ENCODE measurements at regions not wholly inside any gene's neighbourhood (a gene's known extent, or its start where the extent isn't known, plus 50 kb on each side); places are given as distances from the start of the nearest gene placed in this dataset.

- TF ChIP-seq, protein P1, sequence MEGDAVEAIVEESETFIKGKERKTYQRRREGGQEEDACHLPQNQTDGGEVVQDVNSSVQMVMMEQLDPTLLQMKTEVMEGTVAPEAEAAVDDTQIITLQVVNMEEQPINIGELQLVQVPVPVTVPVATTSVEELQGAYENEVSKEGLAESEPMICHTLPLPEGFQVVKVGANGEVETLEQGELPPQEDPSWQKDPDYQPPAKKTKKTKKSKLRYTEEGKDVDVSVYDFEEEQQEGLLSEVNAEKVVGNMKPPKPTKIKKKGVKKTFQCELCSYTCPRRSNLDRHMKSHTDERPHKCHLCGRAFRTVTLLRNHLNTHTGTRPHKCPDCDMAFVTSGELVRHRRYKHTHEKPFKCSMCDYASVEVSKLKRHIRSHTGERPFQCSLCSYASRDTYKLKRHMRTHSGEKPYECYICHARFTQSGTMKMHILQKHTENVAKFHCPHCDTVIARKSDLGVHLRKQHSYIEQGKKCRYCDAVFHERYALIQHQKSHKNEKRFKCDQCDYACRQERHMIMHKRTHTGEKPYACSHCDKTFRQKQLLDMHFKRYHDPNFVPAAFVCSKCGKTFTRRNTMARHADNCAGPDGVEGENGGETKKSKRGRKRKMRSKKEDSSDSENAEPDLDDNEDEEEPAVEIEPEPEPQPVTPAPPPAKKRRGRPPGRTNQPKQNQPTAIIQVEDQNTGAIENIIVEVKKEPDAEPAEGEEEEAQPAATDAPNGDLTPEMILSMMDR (conservative IDR thresholded peaks at IDR 0.05; ENCODE audit: low read depth, low read length): no peak
- H3K4me3 ChIP-seq (ENCODE audit: low read length): no peak overlapping the region
- DNase-seq (ENCODE audit: low read depth): no peak
Measured at GRCh38 chr9:71254592-71255277, 133.3 kb upstream of the TRPM3 start.

- TF ChIP-seq, protein P1 (conservative IDR thresholded peaks at IDR 0.05; ENCODE audit: low read depth, low read length): no peak
- no peak for DNase-seq (ENCODE audit: low read depth)
- no peak overlapping the region for H3K4me3 ChIP-seq (ENCODE audit: low read length)
Measured at GRCh38 chr9:71253011-71253410, 131.6 kb upstream of the TRPM3 start.

GRCh38 chr9:71250581-71250980 is 129.2 kb upstream of the TRPM3 start:
- H3K4me3 ChIP-seq (ENCODE audit: low read length): no peak overlapping the region
- no peak for DNase-seq (ENCODE audit: low read depth)
- TF ChIP-seq, protein P1 (conservative IDR thresholded peaks at IDR 0.05; ENCODE audit: low read depth, low read length): no peak

- peak; percentile 33 for DNase-seq (ENCODE audit: low read depth)
- H3K4me3 ChIP-seq (ENCODE audit: low read length): no peak overlapping the region
- TF ChIP-seq, protein P1 (conservative IDR thresholded peaks at IDR 0.05; ENCODE audit: low read depth, low read length): peak; percentile 84
Measured at GRCh38 chr9:71249729-71250317, 128.4 kb upstream of the TRPM3 start.

- DNase-seq (ENCODE audit: low read depth): no peak
- TF ChIP-seq, protein P1 (conservative IDR thresholded peaks at IDR 0.05; ENCODE audit: low read depth, low read length): no peak
- no peak overlapping the region for H3K4me3 ChIP-seq (ENCODE audit: low read length)
Measured at GRCh38 chr9:71245651-71246050, 124.2 kb upstream of the TRPM3 start.

DNA sequence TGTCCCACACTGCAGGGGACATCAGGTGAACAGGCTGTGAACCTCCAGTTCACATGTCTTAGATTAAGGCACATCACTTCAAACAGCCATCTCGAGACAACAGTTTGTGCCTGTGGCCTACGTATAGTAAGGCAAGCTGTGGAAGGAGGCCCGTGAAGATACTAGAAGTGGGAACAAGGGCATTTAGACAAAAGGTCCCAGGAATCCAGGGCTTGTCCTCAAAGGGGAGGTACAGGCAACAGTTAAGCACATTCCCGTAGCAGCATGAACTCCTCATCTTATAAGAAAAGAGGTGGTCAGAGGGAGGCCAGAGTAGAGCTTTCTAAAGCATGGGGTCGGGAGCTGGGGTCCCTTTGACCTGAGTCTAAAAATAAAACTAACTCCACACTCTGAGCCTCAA is 122.5 kb upstream of the TRPM3 start:
- TF ChIP-seq, protein P1 (conservative IDR thresholded peaks at IDR 0.05; ENCODE audit: low read depth, low read length): no peak
- no peak for DNase-seq (ENCODE audit: low read depth)
- H3K4me3 ChIP-seq (ENCODE audit: low read length): no peak overlapping the region

- no peak for DNase-seq (ENCODE audit: low read depth)
- TF ChIP-seq, protein P1 (conservative IDR thresholded peaks at IDR 0.05; ENCODE audit: low read depth, low read length): no peak
- H3K4me3 ChIP-seq (ENCODE audit: low read length): no peak overlapping the region
Measured at GRCh38 chr9:71242081-71242480, 120.7 kb upstream of the TRPM3 start.

All from retinal pigment epithelial cell (primary cell).